ENCODE measurements at regions not wholly inside any gene's neighbourhood (a gene's known extent, or its start where the extent isn't known, plus 50 kb on each side); places are given as distances from the start of the nearest gene placed in this dataset.

DNA sequence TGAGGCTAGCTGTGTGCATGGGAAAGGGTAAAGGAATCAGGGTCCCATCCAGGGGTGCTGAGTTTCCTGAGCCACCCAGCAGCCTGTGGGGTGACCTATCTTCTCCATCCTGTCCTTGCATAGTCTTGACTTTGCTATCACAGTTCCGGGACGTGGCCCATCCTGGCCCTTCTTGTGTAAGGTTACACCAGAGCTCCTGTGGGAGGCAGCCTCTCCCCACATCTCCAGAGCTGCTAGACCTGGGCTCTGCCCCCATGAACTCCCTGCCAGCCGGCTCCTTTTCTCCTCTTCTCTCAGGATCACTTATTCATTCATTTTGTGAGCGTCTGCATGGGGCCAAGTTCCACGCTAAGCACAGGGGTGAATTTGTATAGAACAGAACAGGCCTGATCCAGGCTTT is 238.9 kb downstream of the TSHZ3 start:
- in situ Hi-C loops (cut with MboI; ENCODE audit: low pct_unique_long_range_greater_than_20kb in 2 of 9, low sequenced_read_pairs in 9 of 9, unreplicated experiment in 9 of 9), result no loop called here
- H3K27ac ChIP-seq, result no peak overlapping the region
- WGBS, 10 experiments, result 0 to 100% (median 50%) methylated on average over 1 to 3 of the region's 5 CpGs; no CpG with 5 or more reads in 5 of the 10 experiments
- H3K4me1 ChIP-seq (replicated peaks in 1 of 2), result peaks cover 8 to 14% of the 10 kb centered on the region in 2 donors
- peak in 6 of 8 experiments; percentile 29 to 76 (median 52) for ATAC-seq (replicated peaks in 6 of 8)
- no peak overlapping the region for H3K4me3 ChIP-seq

GRCh38 chr19:31109636-31110035 is 239.6 kb downstream of the TSHZ3 start:
- H3K4me3 ChIP-seq, result no peak overlapping the region
- H3K4me1 ChIP-seq (replicated peaks in 1 of 2), result peaks cover 8 to 14% of the 10 kb centered on the region in 2 donors
- no peak for ATAC-seq (replicated peaks in 6 of 8)
- H3K27ac ChIP-seq, result no peak overlapping the region
- in situ Hi-C loops (cut with MboI; ENCODE audit: low pct_unique_long_range_greater_than_20kb in 2 of 9, low sequenced_read_pairs in 9 of 9, unreplicated experiment in 9 of 9), result no loop called here
- WGBS, 10 experiments, result 13 to 79% (median 67%) methylated on average over 1 to 2 of the region's 2 CpGs; no CpG with 5 or more reads in 5 of the 10 experiments

GRCh38 chr19:31107096-31107495 is 242.1 kb downstream of the TSHZ3 start:
- no peak for ATAC-seq (replicated peaks in 6 of 8)
- in situ Hi-C loops (cut with MboI; ENCODE audit: low pct_unique_long_range_greater_than_20kb in 2 of 9, low sequenced_read_pairs in 9 of 9, unreplicated experiment in 9 of 9), result no loop called here
- H3K4me3 ChIP-seq, result no peak overlapping the region
- H3K4me1 ChIP-seq (replicated peaks in 1 of 2), result peaks cover 8 to 13% of the 10 kb centered on the region in 2 donors
- WGBS, 10 experiments, result 70 to 92% (median 83%) methylated on average over 1 to 4 of the region's 8 CpGs; no CpG with 5 or more reads in 5 of the 10 experiments
- no peak overlapping the region for H3K27ac ChIP-seq

DNA sequence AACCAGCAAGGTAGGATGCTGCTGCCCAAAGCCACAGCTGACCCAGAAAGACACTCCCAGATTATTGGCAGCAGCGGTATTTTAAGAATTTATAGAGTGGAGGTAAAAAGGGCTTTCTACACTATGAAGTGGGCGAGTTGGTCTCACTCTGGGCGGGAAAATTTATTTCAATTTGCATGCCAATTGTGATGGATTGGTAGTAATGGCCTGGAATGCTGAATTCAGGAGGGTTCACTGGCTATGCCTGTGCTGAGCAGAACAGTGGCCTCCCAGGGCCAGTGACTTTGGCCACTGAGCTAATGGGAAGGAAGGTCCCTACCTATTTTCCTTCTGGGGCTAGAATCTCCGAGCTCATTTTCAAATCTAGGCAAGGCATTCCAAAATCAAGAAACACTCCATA is 243.5 kb downstream of the TSHZ3 start:
- WGBS, 10 experiments, result 10 to 100% (median 60%) methylated on average over 1 to 4 of the region's 4 CpGs; no CpG with 5 or more reads in 1 of the 10 experiments
- peak in 1 of 8 experiments; percentile 39 for ATAC-seq (replicated peaks in 6 of 8)
- in situ Hi-C loops (cut with MboI; ENCODE audit: low pct_unique_long_range_greater_than_20kb in 2 of 9, low sequenced_read_pairs in 9 of 9, unreplicated experiment in 9 of 9), result no loop called here
- Histone ChIP-seq H3K27ac (no peak overlapping the region), H3K4me3 (no peak overlapping the region), H3K4me1 (replicated peaks in 1 of 2) (peaks cover 21 to 27% of the 10 kb centered on the region in 2 donors)

- in situ Hi-C loops (cut with MboI; ENCODE audit: low pct_unique_long_range_greater_than_20kb in 2 of 9, low sequenced_read_pairs in 9 of 9, unreplicated experiment in 9 of 9), result no loop called here
- WGBS, 10 experiments, result 80 to 100% (median 90%) methylated on average over 2 to 8 of the region's 10 CpGs; no CpG with 5 or more reads in 2 of the 10 experiments
- Histone ChIP-seq H3K4me3 (no peak overlapping the region), H3K4me1 (replicated peaks in 1 of 2) (peaks cover 29 to 40% of the 10 kb centered on the region in 2 donors), H3K27ac (no peak overlapping the region)
- no peak for ATAC-seq (replicated peaks in 6 of 8)
Measured at GRCh38 chr19:31104451-31104850, 244.8 kb downstream of the TSHZ3 start.

- no peak overlapping the region for H3K4me3 ChIP-seq
- ATAC-seq (replicated peaks in 6 of 8), result no peak
- no peak overlapping the region for H3K27ac ChIP-seq
- in situ Hi-C loops (cut with MboI; ENCODE audit: low pct_unique_long_range_greater_than_20kb in 2 of 9, low sequenced_read_pairs in 9 of 9, unreplicated experiment in 9 of 9), result no loop called here
- WGBS, 10 experiments, result 40 to 100% (median 95%) methylated on average over 1 to 3 of the region's 3 CpGs; no CpG with 5 or more reads in 3 of the 10 experiments
- peaks cover 31 to 44% of the 10 kb centered on the region in 2 donors for H3K4me1 ChIP-seq (replicated peaks in 1 of 2)
Measured at GRCh38 chr19:31103228-31103627, 246.0 kb downstream of the TSHZ3 start.

GRCh38 chr19:31102674-31103073 is 246.6 kb downstream of the TSHZ3 start:
- ATAC-seq (replicated peaks in 6 of 8), result no peak
- Histone ChIP-seq H3K4me3 (no peak overlapping the region), H3K4me1 (replicated peaks in 1 of 2) (peaks cover 31 to 44% of the 10 kb centered on the region in 2 donors), H3K27ac (no peak overlapping the region)
- in situ Hi-C loops (cut with MboI; ENCODE audit: low pct_unique_long_range_greater_than_20kb in 2 of 9, low sequenced_read_pairs in 9 of 9, unreplicated experiment in 9 of 9), result no loop called here
- 38 to 86% (median 50%) methylated on average over 1 to 2 of the region's 2 CpGs; no CpG with 5 or more reads in 5 of the 10 experiments for WGBS, 10 experiments

GRCh38 chr19:31100981-31101380 is 248.3 kb downstream of the TSHZ3 start:
- ATAC-seq (replicated peaks in 6 of 8), result peak in 3 of 8 experiments; percentile 47 to 63 (median 47)
- WGBS, 10 experiments, result 30 to 72% (median 39%) methylated on average over 2 to 7 of the region's 7 CpGs; no CpG with 5 or more reads in 1 of the 10 experiments
- Histone ChIP-seq H3K4me1 (replicated peaks in 1 of 2) (peaks cover 37 to 45% of the 10 kb centered on the region in 2 donors), H3K4me3 (no peak overlapping the region), H3K27ac (no peak overlapping the region)
- in situ Hi-C loops (cut with MboI; ENCODE audit: low pct_unique_long_range_greater_than_20kb in 2 of 9, low sequenced_read_pairs in 9 of 9, unreplicated experiment in 9 of 9), result no loop called here

DNA sequence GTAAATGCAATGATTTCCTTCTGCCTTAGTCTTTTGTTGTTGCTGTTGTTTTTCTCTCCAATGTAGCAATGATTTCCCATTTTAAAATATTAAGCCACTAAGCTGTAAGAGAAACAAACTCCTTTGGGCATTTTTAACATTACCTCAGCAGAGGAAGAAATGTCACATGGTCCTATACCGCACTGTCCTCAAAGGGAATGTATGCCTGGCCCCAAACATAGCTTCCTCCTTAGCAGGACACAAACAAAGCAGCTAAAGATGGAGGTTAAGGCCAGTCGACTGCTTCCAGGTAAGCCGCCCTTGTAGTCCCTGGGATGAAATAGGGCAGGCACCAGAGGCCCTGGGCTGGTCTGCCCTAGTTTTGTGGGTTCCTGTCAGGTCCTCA is 249.0 kb downstream of the TSHZ3 start:
- WGBS, 10 experiments, result 54 to 100% (median 69%) methylated on average over 1 to 3 of the region's 3 CpGs; no CpG with 5 or more reads in 5 of the 10 experiments
- peaks cover 37 to 46% of the 10 kb centered on the region in 2 donors for H3K4me1 ChIP-seq (replicated peaks in 1 of 2)
- in situ Hi-C loops (cut with MboI; ENCODE audit: low pct_unique_long_range_greater_than_20kb in 2 of 9, low sequenced_read_pairs in 9 of 9, unreplicated experiment in 9 of 9), result no loop called here
- no peak overlapping the region for H3K27ac ChIP-seq
- H3K4me3 ChIP-seq, result no peak overlapping the region
- ATAC-seq (replicated peaks in 6 of 8), result peak in 2 of 8 experiments; percentile 18 to 23

DNA sequence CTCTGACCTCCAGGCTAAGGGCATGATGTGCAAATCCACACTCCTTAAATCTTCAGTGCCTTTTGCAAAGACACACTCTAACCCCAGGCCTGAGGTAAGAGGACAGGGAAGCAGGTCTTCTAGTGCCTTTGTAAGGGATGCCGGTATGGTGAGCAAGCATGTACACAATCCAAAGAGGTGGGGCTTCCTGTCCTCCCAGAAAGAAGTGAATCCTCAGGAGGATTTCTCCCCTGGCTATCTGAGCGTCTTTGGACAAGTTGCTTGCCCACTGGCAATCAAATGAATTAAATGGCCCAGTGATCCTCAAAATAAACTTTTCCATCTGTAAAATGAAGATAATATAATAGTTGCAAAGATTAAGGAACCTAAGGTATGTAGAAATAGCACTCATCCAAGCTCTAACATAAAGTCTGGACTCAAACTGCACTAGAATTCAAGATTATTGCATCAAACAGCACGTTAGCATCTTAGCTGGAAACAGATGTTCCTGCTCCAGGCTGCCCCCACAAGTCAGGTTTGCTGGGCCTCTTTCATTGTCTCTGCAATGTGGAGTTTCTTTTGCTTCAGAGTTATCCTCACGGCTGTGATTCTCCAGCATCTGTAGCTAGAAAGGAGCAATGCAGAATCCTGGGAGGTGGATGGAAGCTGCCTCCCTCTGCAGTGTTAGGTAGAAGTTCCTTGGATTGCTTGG is 249.6 kb downstream of the TSHZ3 start:
- ATAC-seq (replicated peaks in 6 of 8), result peak in 5 of 8 experiments; percentile 28 to 52 (median 33)
- Histone ChIP-seq H3K27ac (no peak overlapping the region), H3K4me1 (replicated peaks in 1 of 2) (peaks cover 37 to 46% of the 10 kb centered on the region in 2 donors), H3K4me3 (no peak overlapping the region)
- WGBS, 10 experiments, result 0 to 58% (median 21%) methylated on average over 1 to 4 of the region's 4 CpGs; no CpG with 5 or more reads in 1 of the 10 experiments
- in situ Hi-C loops (cut with MboI; ENCODE audit: low pct_unique_long_range_greater_than_20kb in 2 of 9, low sequenced_read_pairs in 9 of 9, unreplicated experiment in 9 of 9), result no loop called here

DNA sequence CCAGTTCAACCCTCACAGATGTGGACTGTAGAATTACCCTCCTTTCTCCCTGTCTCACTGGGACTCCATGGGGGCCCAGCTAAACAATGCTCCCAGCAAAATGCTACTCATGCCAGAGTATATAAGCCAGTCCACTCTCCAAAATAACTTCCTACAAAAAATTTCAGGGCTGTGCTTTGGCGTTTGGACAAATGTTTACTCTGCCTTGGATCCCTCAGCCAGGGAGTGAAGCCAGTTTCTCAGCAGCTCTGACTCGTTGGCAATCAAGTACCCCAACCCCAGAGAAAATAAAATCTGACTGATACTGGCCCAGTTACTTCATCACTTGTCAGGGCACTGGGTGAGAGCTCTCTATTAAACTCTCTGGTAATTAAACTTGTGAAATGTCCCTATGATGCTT is 250.4 kb downstream of the TSHZ3 start:
- 0 to 100% (median 80%) methylated on average over 1 to 2 of the region's 2 CpGs; no CpG with 5 or more reads in 4 of the 10 experiments for WGBS, 10 experiments
- no peak for ATAC-seq (replicated peaks in 6 of 8)
- Histone ChIP-seq H3K4me3 (no peak overlapping the region), H3K4me1 (replicated peaks in 1 of 2) (peaks cover 37 to 43% of the 10 kb centered on the region in 2 donors), H3K27ac (no peak overlapping the region)
- in situ Hi-C loops (cut with MboI; ENCODE audit: low pct_unique_long_range_greater_than_20kb in 2 of 9, low sequenced_read_pairs in 9 of 9, unreplicated experiment in 9 of 9), result no loop called here

- no peak overlapping the region for H3K27ac ChIP-seq
- H3K4me1 ChIP-seq (replicated peaks in 1 of 2), result peaks cover 37 to 46% of the 10 kb centered on the region in 2 donors
- in situ Hi-C loops (cut with MboI; ENCODE audit: low pct_unique_long_range_greater_than_20kb in 2 of 9, low sequenced_read_pairs in 9 of 9, unreplicated experiment in 9 of 9), result no loop called here
- peak in 2 of 8 experiments; percentile 82 to 89 for ATAC-seq (replicated peaks in 6 of 8)
- WGBS, 10 experiments, result 60 to 97% (median 87%) methylated on average over 2 to 9 of the region's 11 CpGs; no CpG with 5 or more reads in 1 of the 10 experiments
- H3K4me3 ChIP-seq, result no peak overlapping the region
Measured at GRCh38 chr19:31096935-31097545, 252.2 kb downstream of the TSHZ3 start.

GRCh38 chr19:31096062-31096830 is 253.0 kb downstream of the TSHZ3 start:
- Histone ChIP-seq H3K27ac (peak overlapping the region in 1 of 2 donors; percentile 32), H3K4me3 (no peak overlapping the region), H3K4me1 (replicated peaks in 1 of 2) (peaks cover 29 to 38% of the 10 kb centered on the region in 2 donors)
- in situ Hi-C loops (cut with MboI; ENCODE audit: low pct_unique_long_range_greater_than_20kb in 2 of 9, low sequenced_read_pairs in 9 of 9, unreplicated experiment in 9 of 9), result no loop called here
- 75 to 95% (median 88%) methylated on average over 2 to 13 of the region's 22 CpGs; no CpG with 5 or more reads in 2 of the 10 experiments for WGBS, 10 experiments
- peak in 5 of 8 experiments; percentile 52 to 82 (median 77) for ATAC-seq (replicated peaks in 6 of 8)

Measured in motor neuron (in vitro differentiated cells).